Stromal cell of bone marrow (primary cell): ENCODE measurements at regions not wholly inside any gene's neighbourhood (a gene's known extent, or its start where the extent isn't known, plus 50 kb on each side); places are given as distances from the start of the nearest gene placed in this dataset.

Experiments used
- DNase-seq: peaks from one replicate; pipeline ENCODE4 v3.0.0-alpha.2; 2012; ENCODE audit warnings: low read depth

- DNase-seq: no peak
These were observed 256.3 kb upstream of the ZFHX3 start for GRCh38 chr16:73304008-73304774.

- no peak for DNase-seq
These were observed 255.0 kb upstream of the ZFHX3 start for GRCh38 chr16:73302942-73303341.

GRCh38 chr16:73301984-73302383 is 254.1 kb upstream of the ZFHX3 start:
- DNase-seq: no peak

GRCh38 chr16:73299346-73299745 is 251.4 kb upstream of the ZFHX3 start:
- DNase-seq: no peak

GRCh38 chr16:73298562-73298961 is 250.6 kb upstream of the ZFHX3 start:
- DNase-seq: no peak

GRCh38 chr16:73290258-73290657 is 242.3 kb upstream of the ZFHX3 start:
- DNase-seq: no peak

- no peak for DNase-seq
These were observed 241.3 kb upstream of the ZFHX3 start for GRCh38 chr16:73289232-73289631.

- DNase-seq: no peak
These were observed 240.6 kb upstream of the ZFHX3 start for GRCh38 chr16:73288520-73288919.

- no peak for DNase-seq
These were observed 240.0 kb upstream of the ZFHX3 start for GRCh38 chr16:73287859-73288405.

GRCh38 chr16:73286346-73287267 is 238.7 kb upstream of the ZFHX3 start:
- no peak for DNase-seq

- no peak for DNase-seq
These were observed 237.7 kb upstream of the ZFHX3 start for GRCh38 chr16:73285436-73286201.

- DNase-seq: no peak
These were observed 232.5 kb upstream of the ZFHX3 start for GRCh38 chr16:73280388-73280787.

GRCh38 chr16:73279451-73279850 is 231.5 kb upstream of the ZFHX3 start:
- DNase-seq: no peak

- no peak for DNase-seq
These were observed 229.1 kb upstream of the ZFHX3 start for GRCh38 chr16:73277071-73277470.

GRCh38 chr16:73275448-73275847 is 227.5 kb upstream of the ZFHX3 start:
- DNase-seq: no peak

GRCh38 chr16:73275024-73275423 is 227.1 kb upstream of the ZFHX3 start:
- DNase-seq: no peak

- no peak for DNase-seq
These were observed 226.2 kb upstream of the ZFHX3 start for GRCh38 chr16:73274140-73274539.

GRCh38 chr16:73268366-73268993 is 220.6 kb upstream of the ZFHX3 start:
- DNase-seq: no peak

- DNase-seq: no peak
These were observed 218.0 kb upstream of the ZFHX3 start for GRCh38 chr16:73265935-73266334.

GRCh38 chr16:73265124-73265837 is 217.4 kb upstream of the ZFHX3 start:
- no peak for DNase-seq

GRCh38 chr16:73262931-73263330 is 215.0 kb upstream of the ZFHX3 start:
- DNase-seq: no peak
